IMR-90 (cell line): ENCODE measurements at regions not wholly inside any gene's neighbourhood (a gene's known extent, or its start where the extent isn't known, plus 50 kb on each side); places are given as distances from the start of the nearest gene placed in this dataset.

ENCODE experiments used
- ATAC-seq: fragments of 200-7000 bp; cut with Tn5 transposase; 2 replicates; pipeline ENCODE4 v1.9.1; 2020; ENCODE audit warnings: low read depth, mild to moderate bottlenecking, moderate library complexity
- BruUV-seq: library from RNA; stranded (reverse); fragments of 400-500 nt; replicated peaks from 2 replicates; lab custom pipeline; 2021; lab: Mats Ljungman, UMichigan
- CTCF ChIA-PET: fragments of 300-600 bp; formaldehyde crosslinking; extraction: SDS; loops from one replicate; lab custom pipeline; 2021; ENCODE audit warnings: antibody characterized with exemption; lab: Yijun Ruan, JAX
- POLR2A ChIA-PET: fragments of 300-600 bp; sonication (Branson Sonifier 250); formaldehyde crosslinking; loops from one replicate; lab custom pipeline; 2022; ENCODE audit warnings: antibody characterized with exemption; ENCODE audit not compliant: unreplicated experiment; lab: Charles Lee
- DNase-seq: peaks from one replicate; pipeline ENCODE4 v3.0.0; 2013
- H2AFZ ChIP-seq: replicated peaks from 2 replicates; pipeline ENCODE3; 2013; ENCODE audit warnings: low read length, mild to moderate bottlenecking; ENCODE audit not compliant: poor library complexity
- H2AK5ac ChIP-seq: 2 replicates; pipeline ENCODE4 v1.6.1; 2013; ENCODE audit warnings: low read depth, low read length, inconsistent platforms
- H2AK9ac ChIP-seq: replicated peaks from 2 replicates; pipeline ENCODE3; 2013; ENCODE audit warnings: mild to moderate bottlenecking, low read depth, low read length, moderate library complexity; ENCODE audit not compliant: poor library complexity
- H2BK120ac ChIP-seq: 2 replicates; pipeline ENCODE4 v1.6.1; 2013; ENCODE audit warnings: low read depth, low read length, inconsistent platforms
- H2BK15ac ChIP-seq: 3 replicates; pipeline ENCODE4 v1.6.1; 2013; ENCODE audit warnings: low read depth, low read length, inconsistent platforms
- H2BK20ac ChIP-seq: 2 replicates; pipeline ENCODE4 v1.6.1; 2013; ENCODE audit warnings: low read depth, mild to moderate bottlenecking, inconsistent platforms, low read length, moderate library complexity
- H2BK5ac ChIP-seq: 2 replicates; pipeline ENCODE4 v1.6.1; 2013; ENCODE audit warnings: mild to moderate bottlenecking, low read depth, low read length, inconsistent platforms; ENCODE audit not compliant: poor library complexity, severe bottlenecking
- H3K14ac ChIP-seq: replicated peaks from 2 replicates; pipeline ENCODE4 v1.6.1; 2013; ENCODE audit warnings: low read depth, low read length, inconsistent platforms
- H3K18ac ChIP-seq: 2 replicates; pipeline ENCODE4 v1.6.1; 2013; ENCODE audit warnings: low read depth, low read length, control low read depth
- H3K23ac ChIP-seq: 2 replicates; pipeline ENCODE4 v1.6.1; 2013; ENCODE audit warnings: low read depth, low read length, inconsistent platforms
- H3K27ac ChIP-seq: 2 replicates; pipeline ENCODE4 v1.5.1; 2013; ENCODE audit warnings: mild to moderate bottlenecking, control low read depth, low read length; ENCODE audit not compliant: insufficient read depth
- H3K27me3 ChIP-seq: 2 replicates; pipeline ENCODE4 v1.6.1; 2013; ENCODE audit warnings: low read length; ENCODE audit not compliant: control insufficient read depth, insufficient read depth
- H3K36me3 ChIP-seq: 2 replicates; pipeline ENCODE4 v1.6.1; 2013; ENCODE audit warnings: low read length, mixed read lengths; ENCODE audit not compliant: control insufficient read depth, insufficient read depth
- H3K4ac ChIP-seq: 2 replicates; pipeline ENCODE4 v1.6.1; 2013; ENCODE audit warnings: low read depth, low read length, inconsistent platforms
- H3K4me1 ChIP-seq: 2 replicates; pipeline ENCODE4 v1.6.1; 2013; ENCODE audit warnings: low read length, mixed read lengths; ENCODE audit not compliant: control insufficient read depth, insufficient read depth
- H3K4me2 ChIP-seq: 2 replicates; pipeline ENCODE4 v1.6.1; 2013; ENCODE audit warnings: low read depth, mild to moderate bottlenecking, control low read depth, low read length, moderate library complexity
- H3K4me3 ChIP-seq: 2 replicates; pipeline ENCODE4 v1.5.1; 2013; ENCODE audit warnings: low read depth, mild to moderate bottlenecking, control low read depth, low read length, moderate library complexity; ENCODE audit not compliant: insufficient read depth
- H3K56ac ChIP-seq: 2 replicates; pipeline ENCODE4 v1.6.1; 2013; ENCODE audit warnings: low read length, inconsistent platforms; ENCODE audit not compliant: insufficient read depth; ENCODE audit errors: extremely low read depth
- H3K79me1 ChIP-seq, 2 experiments: 2 replicates each; pipeline ENCODE4 v1.6.1; 2013; ENCODE audit warnings: low read length in 2 of 2, inconsistent platforms in 1 of 2, low read depth in 1 of 2
- H3K9ac ChIP-seq: 2 replicates; pipeline ENCODE4 v1.6.1; 2013; ENCODE audit warnings: low read depth, low read length, control low read depth
- H3K9me1 ChIP-seq: 2 replicates; pipeline ENCODE4 v1.6.1; 2013; ENCODE audit warnings: low read length, inconsistent platforms; ENCODE audit not compliant: insufficient read depth
- H3K9me3 ChIP-seq: 2 replicates; pipeline ENCODE4 v1.6.1; 2013; ENCODE audit warnings: low read length; ENCODE audit not compliant: control insufficient read depth, insufficient read depth
- H4K20me1 ChIP-seq: 2 replicates; pipeline ENCODE4 v1.6.1; 2013; ENCODE audit warnings: low read length, inconsistent platforms; ENCODE audit not compliant: insufficient read depth
- H4K5ac ChIP-seq: 2 replicates; pipeline ENCODE4 v1.6.1; 2013; ENCODE audit warnings: mild to moderate bottlenecking, low read depth, low read length, control low read depth
- H4K8ac ChIP-seq, 2 experiments: 2 replicates each; pipeline ENCODE4 v1.6.1; 2013; ENCODE audit warnings: low read depth in 2 of 2, low read length in 2 of 2, control low read depth in 1 of 2, inconsistent platforms in 1 of 2
- H4K91ac ChIP-seq: 2 replicates; pipeline ENCODE4 v1.6.1; 2013; ENCODE audit warnings: low read depth, low read length, inconsistent platforms; ENCODE audit not compliant: insufficient read depth
- MAZ ChIP-seq: IDR thresholded peaks from 2 replicates; pipeline ENCODE4 v1.6.1; 2012; ENCODE audit warnings: low read depth, mild to moderate bottlenecking, low read length, improper control_type of control experiment, moderate library complexity, borderline replicate concordance
- POLR2A ChIP-seq: IDR thresholded peaks from 2 replicates; pipeline ENCODE4 v1.6.1; 2012; ENCODE audit warnings: mild to moderate bottlenecking, low read depth, low read length
- RAD21 ChIP-seq: IDR thresholded peaks from 2 replicates; pipeline ENCODE4 v1.6.1; 2012; ENCODE audit warnings: low read length, improper control_type of control experiment
- SMC3 ChIP-seq: fragments of 150-350 bp; IDR thresholded peaks from 2 replicates; pipeline ENCODE4 v1.6.1; 2016; ENCODE audit warnings: low read depth, mild to moderate bottlenecking, antibody characterized with exemption, low read length, moderate library complexity
- USF2 ChIP-seq: fragments of 150-350 bp; IDR thresholded peaks from 2 replicates; pipeline ENCODE4 v1.6.1; 2017; ENCODE audit warnings: mild to moderate bottlenecking, antibody characterized with exemption, low read length, low read depth
- WGBS, 2 experiments: methylation state at CpG; one replicate each; pipeline versions ENCODE4 v1.1.5 to v1.1.7; 2013; ENCODE audit warnings: missing lambda C conversion rate in 2 of 2; ENCODE audit not compliant: insufficient read length in 1 of 2; ENCODE audit errors: extremely low coverage in 2 of 2; 5-methylcytosine and 5-hydroxymethylcytosine counted together
- dilution Hi-C: fragments of 300-500 bp; cut with HindIII; formaldehyde crosslinking; loops from one replicate; pipeline ENCODE4 v1.14.3; 2018; ENCODE audit warnings: low sequenced_read_pairs; ENCODE audit not compliant: unreplicated experiment
- in situ Hi-C: fragments of 300-500 bp; cut with MboI; formaldehyde crosslinking; loops from 3 replicates; pipeline ENCODE4 v1.14.3; 2019; ENCODE audit warnings: low sequenced_read_pairs, inconsistent platforms, mixed read lengths
- intact Hi-C: fragments of 100-400 bp; cut with micrococcal nuclease; formaldehyde crosslinking; loops from 2 replicates; pipeline ENCODE4 v1.10.0; 2022

GRCh38 chr4:26226629-26227376, 94.0 kb upstream of the RBPJ start:
- no CpG with 5 or more reads among the region's 5 CpGs for WGBS, 2 experiments
- no peak overlapping the region for H4K8ac ChIP-seq
- TF ChIP-seq POLR2A: no peak
- TF ChIP-seq RAD21: no peak
- TF ChIP-seq SMC3: no peak
- no peak for TF ChIP-seq USF2
- TF ChIP-seq MAZ: no peak
- ChIA-PET CTCF (no interaction called here), POLR2A (no interaction called here)
- no peak overlapping the region for H3K4me3 ChIP-seq
- no peak overlapping the region for H2AK9ac ChIP-seq
- no peak overlapping the region for H3K18ac ChIP-seq
- no peaks in the 10 kb centered on the region for H3K9me1 ChIP-seq
- no peak overlapping the region for H3K4me2 ChIP-seq
- H4K5ac ChIP-seq: no peak overlapping the region
- no peak overlapping the region for H3K23ac ChIP-seq
- no peak overlapping the region for H3K27ac ChIP-seq
- no peak overlapping the region for H2BK120ac ChIP-seq
- H3K9ac ChIP-seq: no peak overlapping the region
- dilution Hi-C loops: no loop called here
- no peak overlapping the region for H3K56ac ChIP-seq
- H2BK15ac ChIP-seq: no peak overlapping the region
- H3K79me1 ChIP-seq: no peaks in the 10 kb centered on the region
- DNase-seq (no peak), ATAC-seq (no peak)
- no peaks in the 10 kb centered on the region for H3K36me3 ChIP-seq
- H2BK20ac ChIP-seq: no peak overlapping the region
- intact Hi-C loops: no loop called here
- H2AK5ac ChIP-seq: no peak overlapping the region
- no peak overlapping the region for H2AFZ ChIP-seq
- H3K4me1 ChIP-seq: peaks cover 6% of the 10 kb centered on the region
- H4K20me1 ChIP-seq: no peaks in the 10 kb centered on the region
- BruUV-seq: no TSS peak
- in situ Hi-C loops: no loop called here
- no peak overlapping the region for H4K91ac ChIP-seq
- no peaks in the 10 kb centered on the region for H3K27me3 ChIP-seq
- no peak overlapping the region for H3K4ac ChIP-seq
- H2BK5ac ChIP-seq: no peak overlapping the region
- no peak overlapping the region for H3K14ac ChIP-seq
- no peaks in the 10 kb centered on the region for H3K9me3 ChIP-seq
